ENCODE measurements at regions not wholly inside any gene's neighbourhood (a gene's known extent, or its start where the extent isn't known, plus 50 kb on each side); places are given as distances from the start of the nearest gene placed in this dataset.

GRCh38 chr13:63305641-63306133 is 1890.0 kb upstream of the PCDH20 start:
- whole genome bisulfite sequencing, 3 donors, result 93 to 96% (median 95%) methylated on average over 31 to 40 of the region's 40 CpGs
- DNase-seq, result no peak
- no peak for FAIRE-seq
- Histone ChIP-seq H3K36me3 (ENCODE audit: control insufficient read depth in 3 of 3, insufficient read depth in 2 of 3, low read depth in 1 of 3, low read length in 3 of 3) (no peaks in the 10 kb centered on the region), H3K9me3 (ENCODE audit: control insufficient read depth in 2 of 2, insufficient read depth in 1 of 2, low read depth in 1 of 2, low read length in 1 of 2) (no peaks in the 10 kb centered on the region), H3K27me3 (ENCODE audit: control insufficient read depth in 3 of 3, insufficient read depth in 3 of 3, low read length in 3 of 3) (no peaks in the 10 kb centered on the region), H3K4me3 (ENCODE audit: low read depth in 1 of 3, low read length in 3 of 3) (no peak overlapping the region), H3K4me1 (ENCODE audit: control insufficient read depth in 3 of 3, insufficient read depth in 2 of 3, low read depth in 1 of 3, low read length in 2 of 3) (no peaks in the 10 kb centered on the region), H3K27ac (ENCODE audit: low read depth in 1 of 3, low read length in 2 of 3) (no peak overlapping the region)

GRCh38 chr13:63304497-63304896 is 1888.8 kb upstream of the PCDH20 start:
- H3K27ac ChIP-seq (ENCODE audit: low read depth in 1 of 3, low read length in 2 of 3), result no peak overlapping the region
- H3K4me1 ChIP-seq (ENCODE audit: control insufficient read depth in 3 of 3, insufficient read depth in 2 of 3, low read depth in 1 of 3, low read length in 2 of 3), result no peaks in the 10 kb centered on the region
- H3K36me3 ChIP-seq (ENCODE audit: control insufficient read depth in 3 of 3, insufficient read depth in 2 of 3, low read depth in 1 of 3, low read length in 3 of 3), result no peaks in the 10 kb centered on the region
- H3K4me3 ChIP-seq (ENCODE audit: low read depth in 1 of 3, low read length in 3 of 3), result no peak overlapping the region
- FAIRE-seq (no peak), DNase-seq (no peak)
- 88 to 96% (median 90%) methylated on average over 4 of the region's 4 CpGs for WGBS, 3 donors
- H3K27me3 ChIP-seq (ENCODE audit: control insufficient read depth in 3 of 3, insufficient read depth in 3 of 3, low read length in 3 of 3), result no peaks in the 10 kb centered on the region
- H3K9me3 ChIP-seq (ENCODE audit: control insufficient read depth in 2 of 2, insufficient read depth in 1 of 2, low read depth in 1 of 2, low read length in 1 of 2), result no peaks in the 10 kb centered on the region

- no peaks in the 10 kb centered on the region for H3K36me3 ChIP-seq (ENCODE audit: control insufficient read depth in 3 of 3, insufficient read depth in 2 of 3, low read depth in 1 of 3, low read length in 3 of 3)
- no peaks in the 10 kb centered on the region for H3K4me1 ChIP-seq (ENCODE audit: control insufficient read depth in 3 of 3, insufficient read depth in 2 of 3, low read depth in 1 of 3, low read length in 2 of 3)
- H3K9me3 ChIP-seq (ENCODE audit: control insufficient read depth in 2 of 2, insufficient read depth in 1 of 2, low read depth in 1 of 2, low read length in 1 of 2), result no peaks in the 10 kb centered on the region
- no peak for DNase-seq
- no peak overlapping the region for H3K4me3 ChIP-seq (ENCODE audit: low read depth in 1 of 3, low read length in 3 of 3)
- WGBS, 3 donors, result 30 to 57% (median 56%) methylated on average over 3 of the region's 3 CpGs
- no peak overlapping the region for H3K27ac ChIP-seq (ENCODE audit: low read depth in 1 of 3, low read length in 2 of 3)
- H3K27me3 ChIP-seq (ENCODE audit: control insufficient read depth in 3 of 3, insufficient read depth in 3 of 3, low read length in 3 of 3), result no peaks in the 10 kb centered on the region
- no peak for FAIRE-seq
Observed at GRCh38 chr13:63299866-63300394, 1884.3 kb upstream of the PCDH20 start.

GRCh38 chr13:63297163-63297562 is 1881.5 kb upstream of the PCDH20 start:
- DNase-seq (no peak), FAIRE-seq (no peak)
- no peaks in the 10 kb centered on the region for H3K36me3 ChIP-seq (ENCODE audit: control insufficient read depth in 3 of 3, insufficient read depth in 2 of 3, low read depth in 1 of 3, low read length in 3 of 3)
- no peak overlapping the region for H3K4me3 ChIP-seq (ENCODE audit: low read depth in 1 of 3, low read length in 3 of 3)
- H3K27ac ChIP-seq (ENCODE audit: low read depth in 1 of 3, low read length in 2 of 3), result no peak overlapping the region
- no peaks in the 10 kb centered on the region for H3K9me3 ChIP-seq (ENCODE audit: control insufficient read depth in 2 of 2, insufficient read depth in 1 of 2, low read depth in 1 of 2, low read length in 1 of 2)
- no peaks in the 10 kb centered on the region for H3K4me1 ChIP-seq (ENCODE audit: control insufficient read depth in 3 of 3, insufficient read depth in 2 of 3, low read depth in 1 of 3, low read length in 2 of 3)
- H3K27me3 ChIP-seq (ENCODE audit: control insufficient read depth in 3 of 3, insufficient read depth in 3 of 3, low read length in 3 of 3), result no peaks in the 10 kb centered on the region
- WGBS, 3 donors, result 79 to 85% (median 85%) methylated on average over 2 of the region's 2 CpGs

GRCh38 chr13:63291701-63292100 is 1876.1 kb upstream of the PCDH20 start:
- no peak for FAIRE-seq
- Histone ChIP-seq H3K27ac (ENCODE audit: low read depth in 1 of 3, low read length in 2 of 3) (no peak overlapping the region), H3K9me3 (ENCODE audit: control insufficient read depth in 2 of 2, insufficient read depth in 1 of 2, low read depth in 1 of 2, low read length in 1 of 2) (no peaks in the 10 kb centered on the region), H3K36me3 (ENCODE audit: control insufficient read depth in 3 of 3, insufficient read depth in 2 of 3, low read depth in 1 of 3, low read length in 3 of 3) (no peaks in the 10 kb centered on the region), H3K27me3 (ENCODE audit: control insufficient read depth in 3 of 3, insufficient read depth in 3 of 3, low read length in 3 of 3) (no peaks in the 10 kb centered on the region), H3K4me3 (ENCODE audit: low read depth in 1 of 3, low read length in 3 of 3) (no peak overlapping the region), H3K4me1 (ENCODE audit: control insufficient read depth in 3 of 3, insufficient read depth in 2 of 3, low read depth in 1 of 3, low read length in 2 of 3) (no peaks in the 10 kb centered on the region)
- 20 to 45% (median 40%) methylated on average over 5 of the region's 5 CpGs for WGBS, 3 donors
- DNase-seq, result no peak

- H3K4me3 ChIP-seq (ENCODE audit: low read depth in 1 of 3, low read length in 3 of 3), result no peak overlapping the region
- no peaks in the 10 kb centered on the region for H3K4me1 ChIP-seq (ENCODE audit: control insufficient read depth in 3 of 3, insufficient read depth in 2 of 3, low read depth in 1 of 3, low read length in 2 of 3)
- FAIRE-seq, result no peak
- WGBS, 3 donors, result 46 to 64% (median 59%) methylated on average over 2 of the region's 2 CpGs
- no peak for DNase-seq
- H3K27ac ChIP-seq (ENCODE audit: low read depth in 1 of 3, low read length in 2 of 3), result no peak overlapping the region
- no peaks in the 10 kb centered on the region for H3K36me3 ChIP-seq (ENCODE audit: control insufficient read depth in 3 of 3, insufficient read depth in 2 of 3, low read depth in 1 of 3, low read length in 3 of 3)
- H3K27me3 ChIP-seq (ENCODE audit: control insufficient read depth in 3 of 3, insufficient read depth in 3 of 3, low read length in 3 of 3), result no peaks in the 10 kb centered on the region
- H3K9me3 ChIP-seq (ENCODE audit: control insufficient read depth in 2 of 2, insufficient read depth in 1 of 2, low read depth in 1 of 2, low read length in 1 of 2), result peaks cover 0 to 3% of the 10 kb centered on the region in 2 donors
Observed at GRCh38 chr13:63288576-63288975, 1872.9 kb upstream of the PCDH20 start.

GRCh38 chr13:63287926-63288325 is 1872.3 kb upstream of the PCDH20 start:
- WGBS, 3 donors, result 92 to 93% (median 92%) methylated on average over 1 of the region's 1 CpG
- H3K4me1 ChIP-seq (ENCODE audit: control insufficient read depth in 3 of 3, insufficient read depth in 2 of 3, low read depth in 1 of 3, low read length in 2 of 3), result no peaks in the 10 kb centered on the region
- H3K9me3 ChIP-seq (ENCODE audit: control insufficient read depth in 2 of 2, insufficient read depth in 1 of 2, low read depth in 1 of 2, low read length in 1 of 2), result peaks cover 0 to 3% of the 10 kb centered on the region in 2 donors
- no peak overlapping the region for H3K27ac ChIP-seq (ENCODE audit: low read depth in 1 of 3, low read length in 2 of 3)
- no peaks in the 10 kb centered on the region for H3K27me3 ChIP-seq (ENCODE audit: control insufficient read depth in 3 of 3, insufficient read depth in 3 of 3, low read length in 3 of 3)
- no peaks in the 10 kb centered on the region for H3K36me3 ChIP-seq (ENCODE audit: control insufficient read depth in 3 of 3, insufficient read depth in 2 of 3, low read depth in 1 of 3, low read length in 3 of 3)
- no peak overlapping the region for H3K4me3 ChIP-seq (ENCODE audit: low read depth in 1 of 3, low read length in 3 of 3)
- DNase-seq (no peak), FAIRE-seq (no peak)

- DNase-seq (no peak), FAIRE-seq (no peak)
- 44 to 67% (median 64%) methylated on average over 1 of the region's 1 CpG for WGBS, 3 donors
- H3K36me3 ChIP-seq (ENCODE audit: control insufficient read depth in 3 of 3, insufficient read depth in 2 of 3, low read depth in 1 of 3, low read length in 3 of 3), result no peaks in the 10 kb centered on the region
- H3K4me1 ChIP-seq (ENCODE audit: control insufficient read depth in 3 of 3, insufficient read depth in 2 of 3, low read depth in 1 of 3, low read length in 2 of 3), result no peaks in the 10 kb centered on the region
- H3K27me3 ChIP-seq (ENCODE audit: control insufficient read depth in 3 of 3, insufficient read depth in 3 of 3, low read length in 3 of 3), result no peaks in the 10 kb centered on the region
- H3K9me3 ChIP-seq (ENCODE audit: control insufficient read depth in 2 of 2, insufficient read depth in 1 of 2, low read depth in 1 of 2, low read length in 1 of 2), result peaks cover 0 to 3% of the 10 kb centered on the region in 2 donors
- no peak overlapping the region for H3K27ac ChIP-seq (ENCODE audit: low read depth in 1 of 3, low read length in 2 of 3)
- no peak overlapping the region for H3K4me3 ChIP-seq (ENCODE audit: low read depth in 1 of 3, low read length in 3 of 3)
Observed at GRCh38 chr13:63285426-63285825, 1869.8 kb upstream of the PCDH20 start.

GRCh38 chr13:63279136-63279535 is 1863.5 kb upstream of the PCDH20 start:
- H3K27ac ChIP-seq (ENCODE audit: low read depth in 1 of 3, low read length in 2 of 3), result no peak overlapping the region
- no peak for FAIRE-seq
- WGBS, 3 donors, result 70 to 78% (median 76%) methylated on average over 2 of the region's 2 CpGs
- no peaks in the 10 kb centered on the region for H3K36me3 ChIP-seq (ENCODE audit: control insufficient read depth in 3 of 3, insufficient read depth in 2 of 3, low read depth in 1 of 3, low read length in 3 of 3)
- peaks cover 0 to 3% of the 10 kb centered on the region in 2 donors for H3K9me3 ChIP-seq (ENCODE audit: control insufficient read depth in 2 of 2, insufficient read depth in 1 of 2, low read depth in 1 of 2, low read length in 1 of 2)
- no peaks in the 10 kb centered on the region for H3K27me3 ChIP-seq (ENCODE audit: control insufficient read depth in 3 of 3, insufficient read depth in 3 of 3, low read length in 3 of 3)
- no peaks in the 10 kb centered on the region for H3K4me1 ChIP-seq (ENCODE audit: control insufficient read depth in 3 of 3, insufficient read depth in 2 of 3, low read depth in 1 of 3, low read length in 2 of 3)
- no peak for DNase-seq
- no peak overlapping the region for H3K4me3 ChIP-seq (ENCODE audit: low read depth in 1 of 3, low read length in 3 of 3)
